Activated B cell treated with CpG ODN at 0.5 μM for 24 hours (primary cell): ENCODE measurements at regions not wholly inside any gene's neighbourhood (a gene's known extent, or its start where the extent isn't known, plus 50 kb on each side); places are given as distances from the start of the nearest gene placed in this dataset.
"Not testable (repeated sequence)": the region's sequence is repeated elsewhere in the genome, so short reads cannot be mapped to it uniquely, and the experiment has no call there.

ENCODE experiments used
- ATAC-seq: fragments of 200-7000 bp; cut with Tn5 transposase; one replicate; pipeline ENCODE4 v1.10.0; 2021; ENCODE audit warnings: low read depth, mild to moderate bottlenecking, moderate library complexity
- CTCF ChIA-PET: fragments of 350-600 bp; sonication (Branson Sonifier 250); formaldehyde crosslinking; loops from one replicate; lab custom pipeline; 2021; ENCODE audit warnings: antibody characterized with exemption; lab: Charles Lee
- POLR2A ChIA-PET: fragments of 350-600 bp; sonication (Branson Sonifier 250); formaldehyde crosslinking; loops from one replicate; lab custom pipeline; 2021; ENCODE audit warnings: antibody characterized with exemption; lab: Charles Lee
- DNase-seq: peaks from one replicate; pipeline ENCODE4 v3.0.0; 2022
- H3K27ac Mint-ChIP-seq: one replicate; pipeline ENCODE4 v1.8.0; 2020; ENCODE audit warnings: mixed read lengths
- H3K27me3 Mint-ChIP-seq: one replicate; pipeline ENCODE4 v1.8.0; 2021; ENCODE audit warnings: mixed read lengths
- H3K36me3 Mint-ChIP-seq: one replicate; pipeline ENCODE4 v1.8.0; 2021; ENCODE audit warnings: low read depth, mixed read lengths
- H3K4me1 Mint-ChIP-seq: one replicate; pipeline ENCODE4 v1.8.0; 2021; ENCODE audit warnings: mixed read lengths
- H3K4me3 Mint-ChIP-seq: one replicate; pipeline ENCODE4 v1.8.0; 2020; ENCODE audit warnings: mild to moderate bottlenecking, mixed read lengths
- H3K9me3 Mint-ChIP-seq: one replicate; pipeline ENCODE4 v1.8.0; 2020; ENCODE audit warnings: mixed read lengths
- CTCF ChIP-seq: fragments of 200-600 bp; IDR thresholded peaks from one replicate; pipeline ENCODE4 v1.8.0; 2022; ENCODE audit warnings: antibody characterized with exemption, mild to moderate bottlenecking
- intact Hi-C: fragments of 100-400 bp; cut with micrococcal nuclease; formaldehyde crosslinking; loops from one replicate; pipeline ENCODE4 v1.15.1; 2024

GRCh38 chr6:9744119-9744518, 670.8 kb downstream of the TFAP2A start:
- ATAC-seq = no peak
- H3K27ac Mint-ChIP-seq = no peak overlapping the region

GRCh38 chr6:9732056-9732455, 682.8 kb downstream of the TFAP2A start:
- TF ChIP-seq CTCF = no peak
- no peaks in the 10 kb centered on the region for H3K27me3 Mint-ChIP-seq
- ATAC-seq (no peak), DNase-seq (no peak)
- peaks cover 8% of the 10 kb centered on the region for H3K9me3 Mint-ChIP-seq
- ChIA-PET CTCF (no interaction called here), POLR2A (no interaction called here)
- H3K4me1 Mint-ChIP-seq = no peaks in the 10 kb centered on the region
- no peaks in the 10 kb centered on the region for H3K36me3 Mint-ChIP-seq
- no peak overlapping the region for H3K4me3 Mint-ChIP-seq
- intact Hi-C loops = no loop called here
- H3K27ac Mint-ChIP-seq = no peak overlapping the region

More at GRCh38 chr6:9744119-9744518, 670.8 kb downstream of the TFAP2A start:
- H3K27me3 Mint-ChIP-seq = no peaks in the 10 kb centered on the region
- H3K36me3 Mint-ChIP-seq = no peaks in the 10 kb centered on the region
- H3K4me3 Mint-ChIP-seq = no peak overlapping the region
- DNase-seq = no peak
- TF ChIP-seq CTCF = no peak
- intact Hi-C loops = no loop called here
- ChIA-PET CTCF (no interaction called here), POLR2A (no interaction called here)
- H3K9me3 Mint-ChIP-seq = peaks cover 5% of the 10 kb centered on the region
- no peaks in the 10 kb centered on the region for H3K4me1 Mint-ChIP-seq

- DNase-seq, H3K27ac Mint-ChIP-seq, H3K4me1 Mint-ChIP-seq, H3K4me3 Mint-ChIP-seq, POLR2A ChIA-PET, H3K27me3 Mint-ChIP-seq, H3K36me3 Mint-ChIP-seq, H3K9me3 Mint-ChIP-seq, intact Hi-C loops, ATAC-seq, CTCF ChIA-PET: not testable (repeated sequence)
Observed at GRCh38 chr6:9725776-9726175, 689.1 kb downstream of the TFAP2A start.

GRCh38 chr6:9717568-9717967, 697.3 kb downstream of the TFAP2A start:
- TF ChIP-seq CTCF = no peak
- intact Hi-C loops = no loop called here
- ChIA-PET POLR2A (no interaction called here), CTCF (no interaction called here)
- Mint-ChIP-seq H3K4me3 (no peak overlapping the region), H3K9me3 (peaks cover 6% of the 10 kb centered on the region), H3K27ac (no peak overlapping the region), H3K36me3 (no peaks in the 10 kb centered on the region), H3K4me1 (no peaks in the 10 kb centered on the region), H3K27me3 (no peaks in the 10 kb centered on the region)
- ATAC-seq = no peak
- DNase-seq = no peak

GRCh38 chr6:9711365-9711764, 703.5 kb downstream of the TFAP2A start:
- intact Hi-C loops = no loop called here
- Mint-ChIP-seq H3K36me3 (no peaks in the 10 kb centered on the region), H3K9me3 (peaks cover 6% of the 10 kb centered on the region), H3K27ac (no peak overlapping the region), H3K4me1 (no peaks in the 10 kb centered on the region), H3K27me3 (no peaks in the 10 kb centered on the region), H3K4me3 (no peak overlapping the region)
- no peak for ATAC-seq
- ChIA-PET POLR2A (no interaction called here), CTCF (no interaction called here)
- no peak for DNase-seq
- no peak for TF ChIP-seq CTCF

GRCh38 chr6:9710574-9710973, 704.3 kb downstream of the TFAP2A start:
- no peaks in the 10 kb centered on the region for H3K4me1 Mint-ChIP-seq
- H3K27ac Mint-ChIP-seq = no peak overlapping the region
- H3K4me3 Mint-ChIP-seq = no peak overlapping the region
- no peak for TF ChIP-seq CTCF
- no peaks in the 10 kb centered on the region for H3K27me3 Mint-ChIP-seq
- intact Hi-C loops = no loop called here
- no peak for ATAC-seq
- peaks cover 6% of the 10 kb centered on the region for H3K9me3 Mint-ChIP-seq
- POLR2A ChIA-PET = no interaction called here
- CTCF ChIA-PET = no interaction called here
- no peak for DNase-seq
- H3K36me3 Mint-ChIP-seq = no peaks in the 10 kb centered on the region
